HEK293T (cell line): ENCODE measurements at regions not wholly inside any gene's neighbourhood (a gene's known extent, or its start where the extent isn't known, plus 50 kb on each side); places are given as distances from the start of the nearest gene placed in this dataset.

Experiments
- ELF4 ChIP-seq: fragments of 450-650 bp; IDR thresholded peaks from 2 replicates; pipeline ENCODE4 v1.6.1; 2017; ENCODE audit warnings: antibody characterized with exemption
- FOXA1 ChIP-seq: fragments of 450-650 bp; IDR thresholded peaks from 2 replicates; pipeline ENCODE4 v1.6.1; 2016; ENCODE audit warnings: mild to moderate bottlenecking
- FOXM1 ChIP-seq: fragments of 450-650 bp; IDR thresholded peaks from 2 replicates; pipeline ENCODE4 v1.6.1; 2017; ENCODE audit warnings: mild to moderate bottlenecking, borderline replicate concordance
- LEF1 ChIP-seq: fragments of 450-650 bp; IDR thresholded peaks from 2 replicates; pipeline ENCODE4 v1.6.1; 2017; ENCODE audit warnings: mild to moderate bottlenecking, borderline replicate concordance
- NFRKB ChIP-seq: fragments of 450-650 bp; IDR thresholded peaks from 2 replicates; pipeline ENCODE4 v1.6.1; 2016; ENCODE audit warnings: mild to moderate bottlenecking, moderate library complexity
- PKNOX1 ChIP-seq: fragments of 450-650 bp; IDR thresholded peaks from 2 replicates; pipeline ENCODE4 v1.6.1; 2016
- SP1 ChIP-seq: fragments of 450-650 bp; IDR thresholded peaks from 2 replicates; pipeline ENCODE4 v1.6.1; 2017
- SUZ12 ChIP-seq: fragments of 450-650 bp; IDR thresholded peaks from 2 replicates; pipeline ENCODE4 v1.6.1; 2016; ENCODE audit warnings: mild to moderate bottlenecking
- TARDBP ChIP-seq: fragments of 450-650 bp; IDR thresholded peaks from 2 replicates; pipeline ENCODE4 v1.6.1; 2016
- ZNF384 ChIP-seq: fragments of 450-650 bp; IDR thresholded peaks from 2 replicates; pipeline ENCODE4 v1.6.1; 2016

- TF ChIP-seq FOXA1 (no peak), FOXM1 (no peak), TARDBP (no peak), NFRKB (no peak), SP1 (no peak), LEF1 (no peak), PKNOX1 (no peak), ZNF384 (no peak), SUZ12 (no peak), ELF4 (no peak)
Measured at GRCh38 chr2:17429130-17429529, 89.1 kb downstream of the RAD51AP2 start.
